ENCODE measurements at regions not wholly inside any gene's neighbourhood (a gene's known extent, or its start where the extent isn't known, plus 50 kb on each side); places are given as distances from the start of the nearest gene placed in this dataset.

- TF ChIP-seq, protein P1, sequence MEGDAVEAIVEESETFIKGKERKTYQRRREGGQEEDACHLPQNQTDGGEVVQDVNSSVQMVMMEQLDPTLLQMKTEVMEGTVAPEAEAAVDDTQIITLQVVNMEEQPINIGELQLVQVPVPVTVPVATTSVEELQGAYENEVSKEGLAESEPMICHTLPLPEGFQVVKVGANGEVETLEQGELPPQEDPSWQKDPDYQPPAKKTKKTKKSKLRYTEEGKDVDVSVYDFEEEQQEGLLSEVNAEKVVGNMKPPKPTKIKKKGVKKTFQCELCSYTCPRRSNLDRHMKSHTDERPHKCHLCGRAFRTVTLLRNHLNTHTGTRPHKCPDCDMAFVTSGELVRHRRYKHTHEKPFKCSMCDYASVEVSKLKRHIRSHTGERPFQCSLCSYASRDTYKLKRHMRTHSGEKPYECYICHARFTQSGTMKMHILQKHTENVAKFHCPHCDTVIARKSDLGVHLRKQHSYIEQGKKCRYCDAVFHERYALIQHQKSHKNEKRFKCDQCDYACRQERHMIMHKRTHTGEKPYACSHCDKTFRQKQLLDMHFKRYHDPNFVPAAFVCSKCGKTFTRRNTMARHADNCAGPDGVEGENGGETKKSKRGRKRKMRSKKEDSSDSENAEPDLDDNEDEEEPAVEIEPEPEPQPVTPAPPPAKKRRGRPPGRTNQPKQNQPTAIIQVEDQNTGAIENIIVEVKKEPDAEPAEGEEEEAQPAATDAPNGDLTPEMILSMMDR (conservative IDR thresholded peaks at IDR 0.05; ENCODE audit: low read depth in 2 of 2) = no peak
- no peak for TF ChIP-seq EZH2 (IDR thresholded peaks at IDR 0.05; ENCODE audit: low read depth, unreplicated experiment)
- TF ChIP-seq STAT1 (IDR thresholded peaks at IDR 0.05; ENCODE audit: unreplicated experiment) = no peak
- no peak for TF ChIP-seq ZNF331 (CRISPR knock-in tag; IDR thresholded peaks at IDR 0.05; ENCODE audit: low read depth)
- TF ChIP-seq, protein P2, sequence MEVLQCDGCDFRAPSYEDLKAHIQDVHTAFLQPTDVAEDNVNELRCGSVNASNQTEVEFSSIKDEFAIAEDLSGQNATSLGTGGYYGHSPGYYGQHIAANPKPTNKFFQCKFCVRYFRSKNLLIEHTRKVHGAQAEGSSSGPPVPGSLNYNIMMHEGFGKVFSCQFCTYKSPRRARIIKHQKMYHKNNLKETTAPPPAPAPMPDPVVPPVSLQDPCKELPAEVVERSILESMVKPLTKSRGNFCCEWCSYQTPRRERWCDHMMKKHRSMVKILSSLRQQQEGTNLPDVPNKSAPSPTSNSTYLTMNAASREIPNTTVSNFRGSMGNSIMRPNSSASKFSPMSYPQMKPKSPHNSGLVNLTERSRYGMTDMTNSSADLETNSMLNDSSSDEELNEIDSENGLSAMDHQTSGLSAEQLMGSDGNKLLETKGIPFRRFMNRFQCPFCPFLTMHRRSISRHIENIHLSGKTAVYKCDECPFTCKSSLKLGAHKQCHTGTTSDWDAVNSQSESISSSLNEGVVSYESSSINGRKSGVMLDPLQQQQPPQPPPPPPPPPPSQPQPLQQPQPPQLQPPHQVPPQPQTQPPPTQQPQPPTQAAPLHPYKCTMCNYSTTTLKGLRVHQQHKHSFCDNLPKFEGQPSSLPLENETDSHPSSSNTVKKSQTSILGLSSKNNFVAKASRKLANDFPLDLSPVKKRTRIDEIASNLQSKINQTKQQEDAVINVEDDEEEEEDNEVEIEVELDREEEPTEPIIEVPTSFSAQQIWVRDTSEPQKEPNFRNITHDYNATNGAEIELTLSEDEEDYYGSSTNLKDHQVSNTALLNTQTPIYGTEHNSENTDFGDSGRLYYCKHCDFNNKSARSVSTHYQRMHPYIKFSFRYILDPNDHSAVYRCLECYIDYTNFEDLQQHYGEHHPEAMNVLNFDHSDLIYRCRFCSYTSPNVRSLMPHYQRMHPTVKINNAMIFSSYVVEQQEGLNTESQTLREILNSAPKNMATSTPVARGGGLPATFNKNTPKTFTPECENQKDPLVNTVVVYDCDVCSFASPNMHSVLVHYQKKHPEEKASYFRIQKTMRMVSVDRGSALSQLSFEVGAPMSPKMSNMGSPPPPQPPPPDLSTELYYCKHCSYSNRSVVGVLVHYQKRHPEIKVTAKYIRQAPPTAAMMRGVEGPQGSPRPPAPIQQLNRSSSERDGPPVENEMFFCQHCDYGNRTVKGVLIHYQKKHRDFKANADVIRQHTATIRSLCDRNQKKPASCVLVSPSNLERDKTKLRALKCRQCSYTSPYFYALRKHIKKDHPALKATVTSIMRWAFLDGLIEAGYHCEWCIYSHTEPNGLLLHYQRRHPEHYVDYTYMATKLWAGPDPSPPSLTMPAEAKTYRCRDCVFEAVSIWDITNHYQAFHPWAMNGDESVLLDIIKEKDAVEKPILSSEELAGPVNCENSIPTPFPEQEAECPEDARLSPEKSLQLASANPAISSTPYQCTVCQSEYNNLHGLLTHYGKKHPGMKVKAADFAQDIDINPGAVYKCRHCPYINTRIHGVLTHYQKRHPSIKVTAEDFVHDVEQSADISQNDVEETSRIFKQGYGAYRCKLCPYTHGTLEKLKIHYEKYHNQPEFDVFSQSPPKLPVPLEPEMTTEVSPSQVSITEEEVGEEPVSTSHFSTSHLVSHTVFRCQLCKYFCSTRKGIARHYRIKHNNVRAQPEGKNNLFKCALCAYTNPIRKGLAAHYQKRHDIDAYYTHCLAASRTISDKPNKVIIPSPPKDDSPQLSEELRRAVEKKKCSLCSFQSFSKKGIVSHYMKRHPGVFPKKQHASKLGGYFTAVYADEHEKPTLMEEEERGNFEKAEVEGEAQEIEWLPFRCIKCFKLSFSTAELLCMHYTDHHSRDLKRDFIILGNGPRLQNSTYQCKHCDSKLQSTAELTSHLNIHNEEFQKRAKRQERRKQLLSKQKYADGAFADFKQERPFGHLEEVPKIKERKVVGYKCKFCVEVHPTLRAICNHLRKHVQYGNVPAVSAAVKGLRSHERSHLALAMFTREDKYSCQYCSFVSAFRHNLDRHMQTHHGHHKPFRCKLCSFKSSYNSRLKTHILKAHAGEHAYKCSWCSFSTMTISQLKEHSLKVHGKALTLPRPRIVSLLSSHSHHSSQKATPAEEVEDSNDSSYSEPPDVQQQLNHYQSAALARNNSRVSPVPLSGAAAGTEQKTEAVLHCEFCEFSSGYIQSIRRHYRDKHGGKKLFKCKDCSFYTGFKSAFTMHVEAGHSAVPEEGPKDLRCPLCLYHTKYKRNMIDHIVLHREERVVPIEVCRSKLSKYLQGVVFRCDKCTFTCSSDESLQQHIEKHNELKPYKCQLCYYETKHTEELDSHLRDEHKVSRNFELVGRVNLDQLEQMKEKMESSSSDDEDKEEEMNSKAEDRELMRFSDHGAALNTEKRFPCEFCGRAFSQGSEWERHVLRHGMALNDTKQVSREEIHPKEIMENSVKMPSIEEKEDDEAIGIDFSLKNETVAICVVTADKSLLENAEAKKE (CRISPR knock-in tag; IDR thresholded peaks at IDR 0.05) = no peak
- no peak for TF ChIP-seq ZNF114 (CRISPR knock-in tag; IDR thresholded peaks at IDR 0.05)
- TF ChIP-seq JUNB (IDR thresholded peaks at IDR 0.05; ENCODE audit: unreplicated experiment) = no peak
Observed at GRCh38 chr5:135645336-135646180, 66.8 kb upstream of the CXCL14 start (continued).
